Stomach (tissue), 4 donors: ENCODE measurements at regions not wholly inside any gene's neighbourhood (a gene's known extent, or its start where the extent isn't known, plus 50 kb on each side); places are given as distances from the start of the nearest gene placed in this dataset.

Source experiments
- CTCF ChIP-seq, 7 experiments: fragments of 450-650 bp in 4 of 7; fragments of 200-600 bp in 3 of 7; sonication (generic) in 3 of 7; IDR thresholded peaks; one replicate each; pipeline ENCODE4 v1.5.1; 2016 to 2019; ENCODE audit warnings: antibody characterized with exemption in 7 of 7, control low read depth in 2 of 7, mild to moderate bottlenecking in 1 of 7
- POLR2A ChIP-seq, 4 donors: fragments of 450-650 bp; IDR thresholded peaks; one replicate each; pipeline ENCODE4 v1.6.1; 2016; ENCODE audit warnings: antibody characterized with exemption in 4 of 4, control low read depth in 2 of 4, mild to moderate bottlenecking in 1 of 4, moderate library complexity in 1 of 4

- TF ChIP-seq CTCF (IDR thresholded peaks at IDR 0.05) (no peak), POLR2A (IDR thresholded peaks at IDR 0.05) (no peak)
Observed at GRCh38 chr13:74299721-74300120, 165.5 kb upstream of the KLF12 start.
